DND-41 (cell line): ENCODE measurements at regions not wholly inside any gene's neighbourhood (a gene's known extent, or its start where the extent isn't known, plus 50 kb on each side); places are given as distances from the start of the nearest gene placed in this dataset.

Experiments used
- ATAC-seq: fragments of 200-7000 bp; cut with Tn5 transposase; 3 replicates; pipeline ENCODE4 v1.9.1; 2021; ENCODE audit warnings: low read depth; ENCODE audit not compliant: insufficient read depth
- DNase-seq: peaks from one replicate; pipeline ENCODE4 v3.0.0-alpha.2; 2020
- H2AFZ ChIP-seq: 2 replicates; pipeline ENCODE4 v1.6.0; 2012; ENCODE audit warnings: low read depth, low read length
- H3K27ac ChIP-seq: 2 replicates; pipeline ENCODE4 v1.5.1; 2012; ENCODE audit warnings: low read length, inconsistent platforms
- H3K27me3 ChIP-seq: fragments of 200-600 bp; sonication (generic); 2 replicates; pipeline ENCODE4 v1.6.0; 2012; ENCODE audit warnings: low read length, mild to moderate bottlenecking, inconsistent platforms; ENCODE audit not compliant: insufficient read depth, poor library complexity
- H3K36me3 ChIP-seq: 2 replicates; pipeline ENCODE4 v1.5.1; 2012; ENCODE audit warnings: low read length, inconsistent platforms; ENCODE audit not compliant: insufficient read depth
- H3K4me1 ChIP-seq: 2 replicates; pipeline ENCODE4 v1.5.1; 2012; ENCODE audit warnings: mild to moderate bottlenecking, low read length; ENCODE audit not compliant: insufficient read depth
- H3K4me2 ChIP-seq: 2 replicates; pipeline ENCODE4 v1.6.0; 2012; ENCODE audit warnings: mild to moderate bottlenecking, moderate library complexity, low read length, inconsistent platforms; ENCODE audit not compliant: insufficient read depth
- H3K4me3 ChIP-seq, 2 experiments: fragments of 200-600 bp in 1 of 2; shearing (Covaris generic) in 1 of 2; 2 replicates each; pipeline ENCODE4 v1.5.1; 2012 to 2016; ENCODE audit warnings: inconsistent platforms in 2 of 2, low read length in 2 of 2, mild to moderate bottlenecking in 2 of 2, low read depth in 1 of 2, moderate library complexity in 1 of 2
- H3K79me2 ChIP-seq: 2 replicates; pipeline ENCODE4 v1.6.0; 2012; ENCODE audit warnings: low read length, inconsistent platforms; ENCODE audit not compliant: insufficient read depth
- H3K9ac ChIP-seq: 2 replicates; pipeline ENCODE4 v1.6.0; 2012; ENCODE audit warnings: low read depth, mild to moderate bottlenecking, inconsistent platforms, low read length, moderate library complexity
- H3K9me3 ChIP-seq: 2 replicates; pipeline ENCODE4 v1.5.1; 2012; ENCODE audit warnings: low read length, moderate library complexity, mild to moderate bottlenecking, inconsistent platforms; ENCODE audit not compliant: insufficient read depth, severe bottlenecking
- H4K20me1 ChIP-seq: 2 replicates; pipeline ENCODE4 v1.6.0; 2012; ENCODE audit warnings: low read length; ENCODE audit not compliant: insufficient read depth
- CTCF ChIP-seq: IDR thresholded peaks from 2 replicates; pipeline ENCODE4 v1.5.1; 2012; ENCODE audit warnings: borderline replicate concordance, low read length, moderate library complexity, mild to moderate bottlenecking; ENCODE audit not compliant: poor library complexity, severe bottlenecking; ENCODE audit errors: extremely low read depth
- EZH2 ChIP-seq: IDR thresholded peaks from 3 replicates; pipeline ENCODE4 v1.6.1; 2012; ENCODE audit warnings: borderline replicate concordance, low read depth, mild to moderate bottlenecking, moderate library complexity, low read length, inconsistent platforms; ENCODE audit not compliant: severe bottlenecking

DNA sequence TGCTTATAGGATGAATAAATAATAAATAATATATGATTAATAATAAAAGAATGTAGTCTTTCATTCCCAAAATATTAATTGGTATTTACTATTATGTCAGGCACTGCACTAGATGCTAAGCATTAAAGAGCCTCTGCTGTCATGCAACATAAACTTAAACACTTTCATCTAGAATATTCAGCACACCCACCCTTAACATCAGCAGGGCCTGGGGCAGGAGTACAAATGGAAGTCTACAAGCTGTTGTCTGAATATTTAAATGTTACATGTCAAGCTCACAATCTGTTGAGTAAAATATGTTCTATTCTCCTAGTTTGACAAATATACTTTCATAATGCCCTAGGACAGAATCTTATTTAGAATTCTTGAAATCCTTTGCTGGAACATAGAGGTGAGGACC, 395.1 kb downstream of the EPM2A start:
- no peaks in the 10 kb centered on the region for H3K9me3 ChIP-seq
- TF ChIP-seq CTCF (no peak), EZH2 (no peak)
- H3K9ac ChIP-seq = no peak overlapping the region

DNA sequence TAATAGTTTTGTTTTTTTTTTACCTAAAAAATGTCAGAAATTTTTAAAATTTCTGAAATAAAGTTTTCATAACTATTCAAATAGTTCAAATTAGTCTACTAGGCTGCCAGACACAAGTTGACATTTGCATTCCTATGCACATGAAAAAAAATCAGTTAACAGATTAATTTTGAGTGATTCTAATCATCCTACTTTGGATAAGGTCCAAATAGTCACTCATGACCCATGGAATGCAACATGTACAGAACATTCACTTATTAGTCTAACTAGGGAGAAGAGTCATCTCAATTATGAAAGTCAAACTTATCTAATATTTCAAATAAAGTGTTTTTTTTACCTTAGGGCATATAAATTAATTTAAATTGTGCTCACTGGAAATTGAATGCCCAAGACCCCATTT, 390.2 kb downstream of the EPM2A start:
- Histone ChIP-seq H3K27ac (no peak overlapping the region), H3K4me1 (no peaks in the 10 kb centered on the region), H3K36me3 (no peaks in the 10 kb centered on the region), H2AFZ (no peak overlapping the region), H3K9me3 (no peaks in the 10 kb centered on the region), H4K20me1 (no peaks in the 10 kb centered on the region), H3K27me3 (peaks cover 4% of the 10 kb centered on the region), H3K4me2 (no peak overlapping the region), H3K4me3 (no peak overlapping the region), H3K79me2 (no peaks in the 10 kb centered on the region), H3K9ac (no peak overlapping the region)
- no peak for TF ChIP-seq EZH2
- no peak for TF ChIP-seq CTCF
- no peak for ATAC-seq
- no peak for DNase-seq

More for the DNA sequence above, 395.1 kb downstream of the EPM2A start:
- Histone ChIP-seq H3K27ac (no peak overlapping the region), H3K79me2 (no peaks in the 10 kb centered on the region), H3K4me2 (no peak overlapping the region), H3K36me3 (no peaks in the 10 kb centered on the region), H3K4me1 (no peaks in the 10 kb centered on the region), H3K27me3 (peaks cover 4% of the 10 kb centered on the region), H4K20me1 (no peaks in the 10 kb centered on the region), H2AFZ (no peak overlapping the region), H3K4me3 (no peak overlapping the region)
- DNase-seq = no peak
- no peak for ATAC-seq

DNA sequence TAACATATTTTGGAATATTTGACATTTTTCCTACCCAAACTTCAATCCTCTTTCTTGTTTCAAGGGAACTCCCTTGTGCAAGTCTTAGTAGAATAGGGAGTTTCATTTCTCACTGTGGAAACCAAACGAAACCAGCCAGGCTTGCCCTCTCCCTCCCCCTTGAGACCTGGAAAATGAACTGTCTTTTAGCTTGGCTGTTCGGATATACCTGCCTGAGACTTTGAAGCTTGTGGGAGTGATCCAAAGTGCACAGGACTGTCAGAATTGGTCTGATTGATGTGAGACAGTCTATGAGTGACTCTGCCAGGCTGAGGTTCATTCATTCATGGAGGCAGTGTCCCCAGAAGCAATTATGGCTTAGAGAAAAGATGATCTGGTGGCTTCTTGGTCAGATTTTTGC, 388.1 kb downstream of the EPM2A start:
- H2AFZ ChIP-seq = no peak overlapping the region

More for the DNA sequence above, 388.1 kb downstream of the EPM2A start:
- TF ChIP-seq EZH2 = no peak
- TF ChIP-seq CTCF = no peak
- Histone ChIP-seq H3K9me3 (no peaks in the 10 kb centered on the region), H3K9ac (no peak overlapping the region), H3K27me3 (peaks cover 4% of the 10 kb centered on the region), H3K79me2 (no peaks in the 10 kb centered on the region), H3K4me3 (no peak overlapping the region), H4K20me1 (no peaks in the 10 kb centered on the region), H3K27ac (no peak overlapping the region), H3K4me1 (no peaks in the 10 kb centered on the region), H3K36me3 (no peaks in the 10 kb centered on the region), H3K4me2 (no peak overlapping the region)
- DNase-seq = no peak
- no peak for ATAC-seq
